Activated CD8-positive, alpha-beta T cell treated with anti-CD3 and anti-CD28 coated beads, Interleukin-2, amount 10 ng/mL, durations not matched to agents 7 days and 5 days (primary cell): ENCODE measurements at regions not wholly inside any gene's neighbourhood (a gene's known extent, or its start where the extent isn't known, plus 50 kb on each side); places are given as distances from the start of the nearest gene placed in this dataset.

Source experiments
- ATAC-seq: fragments of 150-1000 bp; cut with Tn5 transposase; one replicate; pipeline ENCODE4 v1.10.0; 2021; ENCODE audit warnings: moderate library complexity
- CTCF ChIA-PET: fragments of 350-600 bp; sonication (Branson Sonifier 250); formaldehyde crosslinking; loops from one replicate; lab custom pipeline; 2021; ENCODE audit warnings: antibody characterized with exemption; lab: Charles Lee
- POLR2A ChIA-PET: fragments of 350-600 bp; sonication (Branson Sonifier 250); formaldehyde crosslinking; loops from one replicate; lab custom pipeline; 2021; ENCODE audit warnings: antibody characterized with exemption; lab: Charles Lee
- DNase-seq: peaks from one replicate; pipeline ENCODE4 v3.0.0-alpha.2; 2020
- H3K27ac Mint-ChIP-seq: one replicate; pipeline ENCODE4 v1.8.0; 2021; ENCODE audit warnings: mild to moderate bottlenecking, mixed read lengths
- H3K27me3 Mint-ChIP-seq: one replicate; pipeline ENCODE4 v1.8.0; 2021; ENCODE audit warnings: low read depth, mixed read lengths
- H3K36me3 Mint-ChIP-seq: one replicate; pipeline ENCODE4 v1.8.0; 2021; ENCODE audit warnings: low read depth, mixed read lengths
- H3K4me1 Mint-ChIP-seq: one replicate; pipeline ENCODE4 v1.8.0; 2021; ENCODE audit warnings: low read depth, mixed read lengths
- H3K4me3 Mint-ChIP-seq: one replicate; pipeline ENCODE4 v1.8.0; 2021; ENCODE audit warnings: mild to moderate bottlenecking, mixed read lengths
- H3K9me3 Mint-ChIP-seq: one replicate; pipeline ENCODE4 v1.8.0; 2022; ENCODE audit warnings: mixed read lengths; ENCODE audit not compliant: insufficient read depth

GRCh38 chr21:41689289-41689583 lies 77.6 kb downstream of the RIPK4 start:
- Mint-ChIP-seq H3K27ac (no peak overlapping the region), H3K9me3 (no peaks in the 10 kb centered on the region), H3K36me3 (no peaks in the 10 kb centered on the region), H3K4me1 (no peaks in the 10 kb centered on the region), H3K4me3 (no peak overlapping the region), H3K27me3 (peaks cover 5% of the 10 kb centered on the region)
- ChIA-PET CTCF (no interaction called here), POLR2A (no interaction called here)
- no peak for ATAC-seq
- no peak for DNase-seq

- POLR2A ChIA-PET = no interaction called here
- Mint-ChIP-seq H3K36me3 (no peaks in the 10 kb centered on the region), H3K9me3 (no peaks in the 10 kb centered on the region), H3K27ac (no peak overlapping the region), H3K4me3 (no peak overlapping the region), H3K4me1 (no peaks in the 10 kb centered on the region), H3K27me3 (peaks cover 5% of the 10 kb centered on the region)
- CTCF ChIA-PET = no interaction called here
- no peak for DNase-seq
- ATAC-seq = no peak
These were observed 79.2 kb downstream of the RIPK4 start for GRCh38 chr21:41687633-41688032.

DNA sequence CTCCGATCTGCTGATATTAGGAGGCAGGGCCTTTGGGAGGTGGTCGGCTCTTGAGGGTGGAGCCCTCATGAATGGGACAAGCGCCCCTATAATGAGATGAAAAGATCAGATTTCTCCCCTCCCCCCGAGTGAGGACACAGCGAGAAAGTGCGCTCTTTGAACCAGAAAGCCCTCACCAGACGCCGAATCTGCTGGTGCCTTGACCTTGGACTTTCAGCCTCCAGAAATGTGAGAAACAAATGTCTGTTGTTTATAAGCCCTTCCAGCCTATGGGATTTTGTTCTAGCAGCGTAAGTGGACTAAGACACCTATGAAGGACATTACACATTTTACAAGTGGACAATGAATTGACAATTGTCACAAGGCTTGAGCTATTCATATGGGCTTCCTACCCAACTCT lies 80.2 kb downstream of the RIPK4 start:
- Mint-ChIP-seq H3K36me3 (no peaks in the 10 kb centered on the region), H3K27ac (no peak overlapping the region), H3K4me1 (no peaks in the 10 kb centered on the region), H3K4me3 (no peak overlapping the region), H3K9me3 (no peaks in the 10 kb centered on the region), H3K27me3 (peaks cover 5% of the 10 kb centered on the region)
- ATAC-seq (no peak), DNase-seq (no peak)
- ChIA-PET CTCF (interaction anchor here (0.7 kb wide), 1 partner anchor 21 kb away, joined by 5 read pairs; no protein-coding TSS in a partner anchor), POLR2A (no interaction called here)

GRCh38 chr21:41685511-41686149 lies 81.2 kb downstream of the RIPK4 start:
- peaks cover 2% of the 10 kb centered on the region for H3K27me3 Mint-ChIP-seq
- no peak overlapping the region for H3K27ac Mint-ChIP-seq
- POLR2A ChIA-PET = no interaction called here
- no peaks in the 10 kb centered on the region for H3K9me3 Mint-ChIP-seq
- H3K4me1 Mint-ChIP-seq = no peaks in the 10 kb centered on the region
- no peaks in the 10 kb centered on the region for H3K36me3 Mint-ChIP-seq
- ATAC-seq = no peak
- no peak overlapping the region for H3K4me3 Mint-ChIP-seq
- CTCF ChIA-PET = no interaction called here
- no peak for DNase-seq

DNA sequence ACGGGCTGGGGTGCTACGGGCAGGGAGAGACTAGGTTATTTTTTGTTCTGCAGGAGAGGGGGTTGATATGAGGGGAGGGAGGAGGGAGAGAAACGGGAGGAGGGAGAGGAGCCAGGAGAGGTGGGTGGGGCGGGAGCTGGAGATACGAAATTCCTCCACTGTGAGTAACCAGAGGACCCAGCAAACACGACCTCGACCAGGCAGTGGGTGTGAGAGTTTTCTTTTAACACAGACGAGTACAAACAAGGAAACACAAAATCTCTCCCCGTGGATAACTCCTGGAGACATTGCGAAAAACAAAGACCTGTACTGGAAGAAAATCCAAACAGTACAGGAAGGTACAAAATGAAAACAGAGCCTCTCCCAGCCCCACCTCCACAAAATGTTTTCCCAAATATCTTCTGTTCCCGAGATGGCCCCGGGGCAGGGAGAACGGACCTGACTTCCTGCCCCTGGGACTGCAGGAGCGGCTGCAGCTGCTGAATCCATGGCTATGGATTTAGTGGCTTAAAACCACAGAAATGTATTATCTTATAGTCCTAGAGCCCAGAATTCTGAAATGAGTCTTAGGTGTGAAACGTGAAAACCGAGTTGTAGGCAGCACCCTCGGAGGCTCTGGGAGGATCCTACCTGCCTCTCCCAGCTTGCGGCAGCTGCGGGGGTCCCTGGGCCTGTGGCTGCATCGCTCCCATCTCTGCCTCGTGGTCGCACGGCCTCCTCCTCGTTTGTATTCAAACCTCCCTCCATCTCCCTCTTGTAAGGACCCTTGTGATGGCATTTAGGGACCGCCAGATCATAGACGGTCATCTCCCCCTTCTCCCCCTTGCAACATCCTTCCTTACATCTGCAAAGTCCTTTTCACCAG lies 82.2 kb downstream of the RIPK4 start:
- DNase-seq (no peak), ATAC-seq (no peak)
- Mint-ChIP-seq H3K4me1 (no peaks in the 10 kb centered on the region), H3K27me3 (no peaks in the 10 kb centered on the region), H3K36me3 (no peaks in the 10 kb centered on the region), H3K4me3 (no peak overlapping the region), H3K27ac (no peak overlapping the region), H3K9me3 (no peaks in the 10 kb centered on the region)
- CTCF ChIA-PET = no interaction called here
- POLR2A ChIA-PET = no interaction called here

DNA sequence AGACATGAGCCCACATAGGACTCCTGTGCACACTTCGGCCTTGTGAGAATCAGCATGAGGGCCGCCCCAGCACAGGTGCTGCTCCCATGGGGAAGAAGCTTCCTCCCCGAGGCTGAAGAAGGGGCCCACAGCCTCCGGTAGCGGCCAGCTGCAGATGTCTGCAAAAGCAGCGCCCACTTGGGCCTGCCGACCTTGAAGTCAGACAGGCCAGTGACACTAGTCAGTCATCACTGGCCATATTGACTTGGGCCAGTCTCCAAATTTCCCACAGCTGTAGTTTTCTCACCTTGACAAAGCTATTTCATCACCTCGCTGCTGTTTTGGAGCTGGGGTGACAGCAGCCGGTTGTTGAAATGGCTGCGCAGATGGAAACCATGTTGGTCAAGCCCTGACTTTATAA lies 83.0 kb downstream of the RIPK4 start:
- ATAC-seq = no peak
- ChIA-PET POLR2A (no interaction called here), CTCF (no interaction called here)
- Mint-ChIP-seq H3K9me3 (no peaks in the 10 kb centered on the region), H3K36me3 (no peaks in the 10 kb centered on the region), H3K27ac (no peak overlapping the region), H3K27me3 (no peaks in the 10 kb centered on the region), H3K4me1 (no peaks in the 10 kb centered on the region), H3K4me3 (no peak overlapping the region)
- no peak for DNase-seq

GRCh38 chr21:41682719-41683179 lies 84.1 kb downstream of the RIPK4 start:
- Mint-ChIP-seq H3K4me3 (no peak overlapping the region), H3K36me3 (no peaks in the 10 kb centered on the region), H3K9me3 (no peaks in the 10 kb centered on the region), H3K27ac (no peak overlapping the region), H3K27me3 (peaks cover 2% of the 10 kb centered on the region), H3K4me1 (no peaks in the 10 kb centered on the region)
- CTCF ChIA-PET = no interaction called here
- no peak for ATAC-seq
- no peak for DNase-seq
- POLR2A ChIA-PET = no interaction called here

- Mint-ChIP-seq H3K4me3 (no peak overlapping the region), H3K27me3 (peaks cover 7% of the 10 kb centered on the region), H3K4me1 (no peaks in the 10 kb centered on the region), H3K9me3 (no peaks in the 10 kb centered on the region), H3K36me3 (no peaks in the 10 kb centered on the region), H3K27ac (no peak overlapping the region)
- DNase-seq = no peak
- POLR2A ChIA-PET = no interaction called here
- no peak for ATAC-seq
- CTCF ChIA-PET = no interaction called here
These were observed 84.7 kb downstream of the RIPK4 start for GRCh38 chr21:41681939-41682718.

GRCh38 chr21:41681348-41681801 lies 85.5 kb downstream of the RIPK4 start:
- no peak for DNase-seq
- H3K27me3 Mint-ChIP-seq = peaks cover 8% of the 10 kb centered on the region
- H3K9me3 Mint-ChIP-seq = no peaks in the 10 kb centered on the region
- ChIA-PET POLR2A (no interaction called here), CTCF (no interaction called here)
- no peak overlapping the region for H3K27ac Mint-ChIP-seq
- ATAC-seq = no peak
- H3K4me3 Mint-ChIP-seq = no peak overlapping the region
- H3K4me1 Mint-ChIP-seq = no peaks in the 10 kb centered on the region
- no peaks in the 10 kb centered on the region for H3K36me3 Mint-ChIP-seq

DNA sequence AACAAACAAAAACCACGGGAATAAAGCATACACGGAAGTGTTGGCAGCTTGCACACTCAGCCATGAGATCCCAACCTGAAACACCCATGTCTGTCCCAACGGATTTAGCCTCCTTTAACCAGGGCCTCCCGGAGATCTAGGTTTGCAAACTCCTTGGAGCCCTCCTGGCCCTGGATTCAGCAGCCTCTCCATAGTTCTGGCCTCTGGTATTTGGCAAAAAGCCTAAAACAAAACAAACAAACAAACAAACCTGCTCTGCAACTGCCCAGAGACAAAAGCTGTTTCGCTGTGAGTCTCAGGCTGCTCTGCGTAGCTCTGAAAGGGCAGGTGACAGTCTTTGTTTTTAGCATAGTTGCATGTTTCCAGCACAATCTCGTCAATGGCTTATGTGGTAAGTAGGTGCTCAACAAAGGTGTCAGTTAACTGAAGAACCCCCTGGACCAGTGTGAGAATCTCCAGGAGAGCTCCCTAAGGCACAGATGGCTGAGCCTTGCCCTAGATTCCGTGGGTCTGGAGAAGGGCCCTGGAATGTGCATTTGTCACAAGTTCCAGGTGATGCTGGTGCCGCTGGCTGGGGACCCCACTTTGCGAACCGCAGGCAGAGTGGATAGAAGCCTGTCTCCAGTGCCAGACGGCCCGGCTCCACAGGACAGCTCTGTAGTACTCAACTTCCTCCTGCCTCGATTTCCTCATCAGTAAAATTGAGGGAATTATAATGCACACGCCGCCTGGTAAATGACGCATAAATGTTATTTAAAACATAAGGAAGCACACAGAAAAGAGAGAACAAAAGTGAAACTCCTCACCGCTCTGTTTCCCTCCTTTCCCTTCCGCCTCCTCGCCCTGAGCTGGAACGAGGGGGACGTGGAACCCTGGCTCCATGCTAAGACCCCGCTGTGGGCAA lies 86.2 kb downstream of the RIPK4 start:
- Mint-ChIP-seq H3K4me3 (no peak overlapping the region), H3K27ac (no peak overlapping the region), H3K27me3 (peaks cover 13% of the 10 kb centered on the region), H3K4me1 (no peaks in the 10 kb centered on the region), H3K9me3 (no peaks in the 10 kb centered on the region), H3K36me3 (no peaks in the 10 kb centered on the region)
- no peak for DNase-seq
- ATAC-seq = no peak
- ChIA-PET POLR2A (no interaction called here), CTCF (no interaction called here)

GRCh38 chr21:41678924-41679318 lies 87.9 kb downstream of the RIPK4 start:
- no peak overlapping the region for H3K4me3 Mint-ChIP-seq
- DNase-seq (no peak), ATAC-seq (no peak)
- POLR2A ChIA-PET = no interaction called here
- CTCF ChIA-PET = no interaction called here
- no peaks in the 10 kb centered on the region for H3K9me3 Mint-ChIP-seq
- no peaks in the 10 kb centered on the region for H3K4me1 Mint-ChIP-seq
- no peaks in the 10 kb centered on the region for H3K36me3 Mint-ChIP-seq
- H3K27ac Mint-ChIP-seq = no peak overlapping the region
- H3K27me3 Mint-ChIP-seq = peaks cover 20% of the 10 kb centered on the region
